ENCODE measurements at regions not wholly inside any gene's neighbourhood (a gene's known extent, or its start where the extent isn't known, plus 50 kb on each side); places are given as distances from the start of the nearest gene placed in this dataset.

DNA sequence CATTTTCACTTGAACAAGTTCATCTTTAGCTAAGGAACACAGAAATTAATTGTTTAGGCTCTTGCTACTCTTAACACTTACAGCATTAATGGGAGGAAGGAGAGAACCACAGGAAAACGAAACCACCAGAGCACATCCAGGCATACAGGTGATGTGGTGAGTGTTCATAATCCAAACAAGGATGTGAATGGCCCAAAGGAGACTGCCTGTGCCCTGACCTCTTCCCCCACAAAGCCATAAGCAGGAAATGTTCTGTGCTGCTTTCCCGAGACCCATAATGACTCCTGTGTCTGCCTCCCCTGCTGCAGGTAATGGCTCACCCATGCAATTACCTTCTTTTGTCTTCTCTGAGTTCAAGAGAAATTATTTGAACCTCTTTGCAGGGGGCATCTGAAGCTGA is 295.9 kb upstream of the LINC00305 start:
- no peak overlapping the region for H3K4me3 ChIP-seq
- no peak for DNase-seq
- no peaks in the 10 kb centered on the region for H3K36me3 ChIP-seq
- H3K4me1 ChIP-seq, result no peaks in the 10 kb centered on the region
- H3K9me3 ChIP-seq, result no peaks in the 10 kb centered on the region
- H3K27ac ChIP-seq, result no peak overlapping the region
- intact Hi-C loops (cut with DNase I; ENCODE audit: low total_unique reads), result no loop called here
- H3K27me3 ChIP-seq, result no peaks in the 10 kb centered on the region
- TF ChIP-seq, protein P1, sequence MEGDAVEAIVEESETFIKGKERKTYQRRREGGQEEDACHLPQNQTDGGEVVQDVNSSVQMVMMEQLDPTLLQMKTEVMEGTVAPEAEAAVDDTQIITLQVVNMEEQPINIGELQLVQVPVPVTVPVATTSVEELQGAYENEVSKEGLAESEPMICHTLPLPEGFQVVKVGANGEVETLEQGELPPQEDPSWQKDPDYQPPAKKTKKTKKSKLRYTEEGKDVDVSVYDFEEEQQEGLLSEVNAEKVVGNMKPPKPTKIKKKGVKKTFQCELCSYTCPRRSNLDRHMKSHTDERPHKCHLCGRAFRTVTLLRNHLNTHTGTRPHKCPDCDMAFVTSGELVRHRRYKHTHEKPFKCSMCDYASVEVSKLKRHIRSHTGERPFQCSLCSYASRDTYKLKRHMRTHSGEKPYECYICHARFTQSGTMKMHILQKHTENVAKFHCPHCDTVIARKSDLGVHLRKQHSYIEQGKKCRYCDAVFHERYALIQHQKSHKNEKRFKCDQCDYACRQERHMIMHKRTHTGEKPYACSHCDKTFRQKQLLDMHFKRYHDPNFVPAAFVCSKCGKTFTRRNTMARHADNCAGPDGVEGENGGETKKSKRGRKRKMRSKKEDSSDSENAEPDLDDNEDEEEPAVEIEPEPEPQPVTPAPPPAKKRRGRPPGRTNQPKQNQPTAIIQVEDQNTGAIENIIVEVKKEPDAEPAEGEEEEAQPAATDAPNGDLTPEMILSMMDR (IDR thresholded peaks at IDR 0.05), result no peak
- TF ChIP-seq POLR2A (IDR thresholded peaks at IDR 0.05), result no peak

DNA sequence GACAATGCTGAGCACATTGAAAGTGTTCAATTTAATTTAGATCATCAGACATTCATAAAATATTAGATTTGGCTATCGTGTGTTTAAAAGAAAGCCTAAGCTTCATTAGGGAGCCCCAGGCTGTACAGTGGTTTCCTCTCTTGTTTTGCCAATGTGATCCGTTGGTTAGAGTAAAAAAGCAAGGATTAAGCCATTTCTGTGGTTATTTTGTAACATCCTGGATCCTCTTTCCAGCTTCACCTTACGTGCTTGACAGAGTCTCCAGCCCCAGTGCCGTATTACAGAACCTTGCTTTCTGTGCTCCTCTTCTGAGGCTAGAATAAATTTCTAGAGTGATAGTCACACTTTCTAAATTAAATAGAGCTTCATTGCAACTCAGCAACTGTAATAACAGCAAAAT is 289.3 kb upstream of the LINC00305 start:
- Histone ChIP-seq H3K9me3 (no peaks in the 10 kb centered on the region), H3K4me3 (no peak overlapping the region), H3K27me3 (no peaks in the 10 kb centered on the region), H3K27ac (no peak overlapping the region), H3K36me3 (no peaks in the 10 kb centered on the region), H3K4me1 (no peaks in the 10 kb centered on the region)
- no peak for DNase-seq
- intact Hi-C loops (cut with DNase I; ENCODE audit: low total_unique reads), result no loop called here
- TF ChIP-seq, protein P1 (IDR thresholded peaks at IDR 0.05), result no peak
- no peak for TF ChIP-seq POLR2A (IDR thresholded peaks at IDR 0.05)

DNA sequence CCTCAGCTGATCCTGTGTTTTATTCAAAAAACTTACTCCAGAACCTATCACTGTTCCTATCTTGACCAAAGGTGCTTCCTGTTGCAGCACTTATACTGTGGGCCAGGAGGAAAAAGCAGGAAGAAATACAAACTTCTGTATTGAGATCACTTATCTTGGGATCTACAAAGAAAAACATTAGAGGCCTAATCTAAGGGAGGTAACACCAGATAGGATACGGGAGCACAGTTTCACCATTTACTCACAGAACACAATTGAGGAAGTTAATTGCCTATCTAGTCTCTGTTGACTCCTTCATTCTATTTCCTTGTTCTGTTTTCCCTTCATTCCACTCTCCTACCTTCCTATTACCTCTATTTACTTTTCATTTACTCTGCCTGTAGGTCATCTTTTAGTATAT is 287.2 kb upstream of the LINC00305 start:
- H3K9me3 ChIP-seq, result no peaks in the 10 kb centered on the region
- no peaks in the 10 kb centered on the region for H3K4me1 ChIP-seq
- H3K4me3 ChIP-seq, result no peak overlapping the region
- intact Hi-C loops (cut with DNase I; ENCODE audit: low total_unique reads), result no loop called here
- H3K36me3 ChIP-seq, result no peaks in the 10 kb centered on the region
- no peaks in the 10 kb centered on the region for H3K27me3 ChIP-seq
- H3K27ac ChIP-seq, result no peak overlapping the region
- no peak for TF ChIP-seq POLR2A (IDR thresholded peaks at IDR 0.05)
- TF ChIP-seq, protein P1 (IDR thresholded peaks at IDR 0.05), result no peak
- no peak for DNase-seq

- TF ChIP-seq, protein P1 (IDR thresholded peaks at IDR 0.05), result no peak
- no peak for TF ChIP-seq POLR2A (IDR thresholded peaks at IDR 0.05)
- Histone ChIP-seq H3K36me3 (no peaks in the 10 kb centered on the region), H3K4me3 (no peak overlapping the region), H3K4me1 (no peaks in the 10 kb centered on the region), H3K27me3 (no peaks in the 10 kb centered on the region), H3K9me3 (no peaks in the 10 kb centered on the region), H3K27ac (no peak overlapping the region)
- no peak for DNase-seq
- intact Hi-C loops (cut with DNase I; ENCODE audit: low total_unique reads), result no loop called here
These were observed 270.3 kb upstream of the LINC00305 start for GRCh38 chr18:64419156-64419555.

- intact Hi-C loops (cut with DNase I; ENCODE audit: low total_unique reads), result no loop called here
These were observed 268.1 kb upstream of the LINC00305 start for GRCh38 chr18:64416990-64417389.

GRCh38 chr18:64415218-64415617 is 266.3 kb upstream of the LINC00305 start:
- Histone ChIP-seq H3K36me3 (no peaks in the 10 kb centered on the region), H3K4me3 (no peak overlapping the region), H3K27ac (no peak overlapping the region), H3K27me3 (no peaks in the 10 kb centered on the region), H3K9me3 (no peaks in the 10 kb centered on the region), H3K4me1 (no peaks in the 10 kb centered on the region)
- DNase-seq, result no peak
- TF ChIP-seq, protein P1 (IDR thresholded peaks at IDR 0.05), result no peak
- no peak for TF ChIP-seq POLR2A (IDR thresholded peaks at IDR 0.05)
- intact Hi-C loops (cut with DNase I; ENCODE audit: low total_unique reads), result no loop called here

More at GRCh38 chr18:64416990-64417389, 268.1 kb upstream of the LINC00305 start:
- H3K4me3 ChIP-seq, result no peak overlapping the region
- H3K36me3 ChIP-seq, result no peaks in the 10 kb centered on the region
- H3K27me3 ChIP-seq, result no peaks in the 10 kb centered on the region
- no peaks in the 10 kb centered on the region for H3K4me1 ChIP-seq
- H3K27ac ChIP-seq, result no peak overlapping the region
- no peak for TF ChIP-seq POLR2A (IDR thresholded peaks at IDR 0.05)
- no peak for DNase-seq
- no peaks in the 10 kb centered on the region for H3K9me3 ChIP-seq
